Upper lobe of left lung (tissue), 4 donors: ENCODE measurements at regions not wholly inside any gene's neighbourhood (a gene's known extent, or its start where the extent isn't known, plus 50 kb on each side); places are given as distances from the start of the nearest gene placed in this dataset.
"Not testable (repeated sequence)": the region's sequence is repeated elsewhere in the genome, so short reads cannot be mapped to it uniquely, and the experiment has no call there.

Experiments
- CTCF ChIP-seq, 6 experiments: fragments of 450-650 bp in 4 of 6; fragments of 200-600 bp in 2 of 6; sonication (generic) in 2 of 6; IDR thresholded peaks; one replicate each; pipeline ENCODE4 v1.5.1; 2016 to 2019; ENCODE audit warnings: antibody characterized with exemption in 6 of 6
- POLR2A ChIP-seq, 4 donors: fragments of 450-650 bp; IDR thresholded peaks; one replicate each; pipeline ENCODE4 v1.5.1; 2016 to 2017; ENCODE audit warnings: antibody characterized with exemption in 4 of 4, mild to moderate bottlenecking in 2 of 4

GRCh38 chr6:60759149-60759825 is 1526.7 kb downstream of the KHDRBS2 start:
- TF ChIP-seq POLR2A, CTCF (IDR thresholded peaks at IDR 0.05): not testable (repeated sequence)
